Eye (tissue), 1 donor: ENCODE measurements at regions not wholly inside any gene's neighbourhood (a gene's known extent, or its start where the extent isn't known, plus 50 kb on each side); places are given as distances from the start of the nearest gene placed in this dataset.
"Not testable (repeated sequence)": the region's sequence is repeated elsewhere in the genome, so short reads cannot be mapped to it uniquely, and the experiment has no call there.

Experiments used
- DNase-seq: peaks from one replicate; pipeline ENCODE4 v3.0.0-alpha.2; 2015

- DNase-seq = no peak
These were observed 96.5 kb upstream of the PCSK1 start for GRCh38 chr5:96529559-96529958.

GRCh38 chr5:96530901-96531300 is 97.9 kb upstream of the PCSK1 start:
- no peak for DNase-seq

GRCh38 chr5:96533371-96533770 is 100.3 kb upstream of the PCSK1 start:
- no peak for DNase-seq

- no peak for DNase-seq
These were observed 104.3 kb upstream of the PCSK1 start for GRCh38 chr5:96537386-96537785.

- no peak for DNase-seq
These were observed 105.8 kb upstream of the PCSK1 start for GRCh38 chr5:96538808-96539250.

GRCh38 chr5:96546120-96546519 is 113.1 kb upstream of the PCSK1 start:
- DNase-seq = no peak

- DNase-seq = no peak
These were observed 114.4 kb upstream of the PCSK1 start for GRCh38 chr5:96547486-96547885.

GRCh38 chr5:96548905-96549304 is 113.3 kb upstream of the CAST start:
- DNase-seq = no peak

- DNase-seq = not testable (repeated sequence)
These were observed 101.3 kb upstream of the CAST start for GRCh38 chr5:96560857-96561256.

GRCh38 chr5:96562614-96563013 is 99.6 kb upstream of the CAST start:
- DNase-seq = no peak

- DNase-seq = no peak
These were observed 98.4 kb upstream of the CAST start for GRCh38 chr5:96563816-96564215.

GRCh38 chr5:96565582-96566265 is 96.5 kb upstream of the CAST start:
- peak; percentile 85 for DNase-seq

- DNase-seq = peak; percentile 22
These were observed 95.2 kb upstream of the CAST start for GRCh38 chr5:96566833-96567587.

- DNase-seq = no peak
These were observed 92.8 kb upstream of the CAST start for GRCh38 chr5:96569332-96569731.

- no peak for DNase-seq
These were observed 92.4 kb upstream of the CAST start for GRCh38 chr5:96569770-96570169.

- no peak for DNase-seq
These were observed 89.2 kb upstream of the CAST start for GRCh38 chr5:96572864-96573512.

GRCh38 chr5:96573513-96573894 is 88.7 kb upstream of the CAST start:
- DNase-seq = no peak

- no peak for DNase-seq
These were observed 85.3 kb upstream of the CAST start for GRCh38 chr5:96576876-96577275.

- no peak for DNase-seq
These were observed 84.3 kb upstream of the CAST start for GRCh38 chr5:96577909-96578308.

GRCh38 chr5:96579711-96580110 is 82.5 kb upstream of the CAST start:
- DNase-seq = no peak

- DNase-seq = peak; percentile 30
These were observed 79.8 kb upstream of the CAST start for GRCh38 chr5:96582343-96582742.

GRCh38 chr5:96584712-96585111 is 77.5 kb upstream of the CAST start:
- DNase-seq = no peak

- no peak for DNase-seq
These were observed 73.6 kb upstream of the CAST start for GRCh38 chr5:96588539-96588938.

- no peak for DNase-seq
These were observed 71.4 kb upstream of the CAST start for GRCh38 chr5:96590796-96591195.
